C4-2B (cell line): ENCODE measurements at regions not wholly inside any gene's neighbourhood (a gene's known extent, or its start where the extent isn't known, plus 50 kb on each side); places are given as distances from the start of the nearest gene placed in this dataset.

Experiments
- ZFX ChIP-seq: fragments of 450-650 bp; IDR thresholded peaks from 2 replicates; pipeline ENCODE4 v1.6.1; 2017
- TF ChIP-seq, protein P1 (sequence below): fragments of 450-650 bp; conservative IDR thresholded peaks from 2 replicates; pipeline ENCODE4 v1.5.1; 2017; ENCODE audit warnings: mild to moderate bottlenecking

DNA sequence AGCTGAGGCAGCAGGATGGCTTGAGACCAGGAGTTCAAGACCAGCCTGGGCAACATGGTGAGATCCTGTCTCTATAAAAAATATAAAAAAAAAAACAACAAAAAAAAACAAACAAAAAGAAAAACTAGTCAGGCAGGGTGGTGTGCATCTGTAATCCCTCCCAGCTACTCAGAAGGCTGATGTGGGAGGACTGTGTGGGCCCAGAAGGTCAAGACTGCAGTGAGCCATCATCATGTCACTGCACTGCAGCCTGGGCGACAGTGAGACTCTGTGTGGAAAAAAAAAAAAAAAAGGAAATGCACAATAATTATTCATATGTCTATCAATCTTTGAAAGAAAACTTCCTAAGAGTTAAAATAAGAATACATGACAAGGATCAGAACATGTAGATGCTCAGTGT lies 178.3 kb downstream of the SEM1 start:
- TF ChIP-seq, protein P1, sequence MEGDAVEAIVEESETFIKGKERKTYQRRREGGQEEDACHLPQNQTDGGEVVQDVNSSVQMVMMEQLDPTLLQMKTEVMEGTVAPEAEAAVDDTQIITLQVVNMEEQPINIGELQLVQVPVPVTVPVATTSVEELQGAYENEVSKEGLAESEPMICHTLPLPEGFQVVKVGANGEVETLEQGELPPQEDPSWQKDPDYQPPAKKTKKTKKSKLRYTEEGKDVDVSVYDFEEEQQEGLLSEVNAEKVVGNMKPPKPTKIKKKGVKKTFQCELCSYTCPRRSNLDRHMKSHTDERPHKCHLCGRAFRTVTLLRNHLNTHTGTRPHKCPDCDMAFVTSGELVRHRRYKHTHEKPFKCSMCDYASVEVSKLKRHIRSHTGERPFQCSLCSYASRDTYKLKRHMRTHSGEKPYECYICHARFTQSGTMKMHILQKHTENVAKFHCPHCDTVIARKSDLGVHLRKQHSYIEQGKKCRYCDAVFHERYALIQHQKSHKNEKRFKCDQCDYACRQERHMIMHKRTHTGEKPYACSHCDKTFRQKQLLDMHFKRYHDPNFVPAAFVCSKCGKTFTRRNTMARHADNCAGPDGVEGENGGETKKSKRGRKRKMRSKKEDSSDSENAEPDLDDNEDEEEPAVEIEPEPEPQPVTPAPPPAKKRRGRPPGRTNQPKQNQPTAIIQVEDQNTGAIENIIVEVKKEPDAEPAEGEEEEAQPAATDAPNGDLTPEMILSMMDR: no peak
- no peak for TF ChIP-seq ZFX
